SK-N-MC (cell line): ENCODE measurements at regions not wholly inside any gene's neighbourhood (a gene's known extent, or its start where the extent isn't known, plus 50 kb on each side); places are given as distances from the start of the nearest gene placed in this dataset.

Source experiments
- DNase-seq: peaks from one replicate; pipeline ENCODE4 v3.0.0-alpha.2; 2011; ENCODE audit warnings: low read depth, low spot score
- H3K27ac ChIP-seq: fragments of 200-600 bp; sonication (generic); 2 replicates; pipeline ENCODE4 v1.5.1; 2016; ENCODE audit warnings: mixed run types
- H3K36me3 ChIP-seq: fragments of 200-600 bp; sonication (generic); 2 replicates; pipeline ENCODE4 v1.6.1; 2017; ENCODE audit warnings: antibody characterized with exemption, low read length, mixed read lengths; ENCODE audit not compliant: insufficient read depth
- H3K4me3 ChIP-seq: fragments of 200-600 bp; sonication (generic); 2 replicates; pipeline ENCODE4 v1.5.1; 2016
- H3K9ac ChIP-seq: fragments of 200-600 bp; sonication (generic); 2 replicates; pipeline ENCODE4 v1.8.0; 2017; ENCODE audit warnings: mixed run types, mixed read lengths; ENCODE audit not compliant: insufficient read length
- H3K9me3 ChIP-seq: fragments of 200-600 bp; sonication (generic); 2 replicates; pipeline ENCODE4 v1.6.1; 2017; ENCODE audit warnings: low read depth, mild to moderate bottlenecking, antibody characterized with exemption, low read length, moderate library complexity, mixed read lengths
- EZH2 ChIP-seq: fragments of 200-600 bp; sonication (generic); IDR thresholded peaks from one replicate; pipeline ENCODE4 v1.6.1; 2017; ENCODE audit warnings: antibody characterized with exemption
- FOXP2 ChIP-seq: optimal IDR thresholded peaks from 2 replicates; pipeline ENCODE3; 2011; ENCODE audit warnings: mild to moderate bottlenecking, moderate library complexity; ENCODE audit not compliant: insufficient read depth; ENCODE audit errors: extremely low read length, control extremely low read depth
- POLR2AphosphoS5 ChIP-seq: IDR thresholded peaks from 2 replicates; pipeline ENCODE4 v1.6.1; 2012; ENCODE audit warnings: mild to moderate bottlenecking, low read depth, low read length, borderline replicate concordance

DNA sequence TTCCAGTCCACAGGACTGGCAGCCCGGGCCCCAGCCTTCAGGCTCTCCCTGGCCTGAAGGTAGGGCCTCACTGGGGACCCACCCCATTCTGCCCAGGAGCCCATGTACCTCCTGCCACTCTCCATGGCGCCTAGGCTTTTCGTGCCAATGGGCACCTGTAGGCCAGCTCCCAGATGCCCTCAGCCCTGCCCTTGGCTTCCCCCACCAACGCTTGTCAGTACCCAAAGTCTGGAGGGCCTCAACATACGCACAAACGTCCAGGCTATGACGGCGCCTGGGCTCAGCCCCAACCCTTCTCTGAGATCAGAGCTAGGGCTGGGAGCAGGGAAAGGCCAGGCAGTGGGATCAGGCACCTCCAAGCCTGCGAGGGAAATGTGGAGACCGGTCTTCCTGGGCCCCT, 816.9 kb upstream of the LUZP2 start:
- Histone ChIP-seq H3K36me3 (no peaks in the 10 kb centered on the region), H3K27ac (no peak overlapping the region), H3K9me3 (no peaks in the 10 kb centered on the region), H3K9ac (no peak overlapping the region), H3K4me3 (no peak overlapping the region)
- DNase-seq = no peak
- TF ChIP-seq POLR2AphosphoS5 = no peak
- no peak for TF ChIP-seq FOXP2
- TF ChIP-seq EZH2 = no peak

DNA sequence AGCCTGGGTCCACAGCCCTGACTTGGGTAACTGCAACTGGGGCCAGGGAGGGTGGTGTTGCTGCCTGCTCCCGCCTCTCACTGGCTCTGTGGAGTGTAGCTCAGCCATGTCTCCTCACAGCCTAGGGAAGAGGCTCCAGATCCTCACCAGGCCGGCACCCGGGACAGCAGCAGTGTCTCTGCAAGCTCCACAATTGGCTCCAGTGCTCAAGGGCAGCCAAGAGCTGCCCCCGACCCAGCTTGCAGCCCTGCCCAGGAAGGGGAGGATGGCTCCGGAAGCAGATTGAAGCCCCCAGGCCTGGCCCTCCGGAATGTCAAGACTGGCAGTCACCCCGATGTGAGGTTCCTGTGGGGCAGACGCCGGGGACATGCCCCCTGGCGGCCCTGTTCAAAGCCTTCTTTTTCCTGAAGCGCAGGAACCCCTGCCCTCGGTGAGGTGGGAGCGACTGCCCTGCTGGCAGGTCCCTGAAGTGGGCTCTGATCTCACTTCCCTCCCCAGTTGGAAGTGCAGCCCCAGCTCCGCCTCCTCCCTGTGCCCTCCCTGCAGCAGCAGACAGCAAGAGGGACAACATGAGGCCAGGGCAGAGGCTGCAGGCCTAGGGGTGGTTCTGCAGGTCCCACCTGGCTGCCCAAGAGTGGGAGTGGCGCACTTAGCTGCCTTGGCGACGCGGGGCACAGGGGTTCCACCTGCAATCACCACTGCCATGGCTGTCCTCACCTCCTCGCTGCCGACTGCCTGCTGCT, 816.2 kb upstream of the LUZP2 start:
- Histone ChIP-seq H3K27ac (no peak overlapping the region), H3K9me3 (no peaks in the 10 kb centered on the region), H3K9ac (no peak overlapping the region), H3K4me3 (no peak overlapping the region), H3K36me3 (no peaks in the 10 kb centered on the region)
- no peak for DNase-seq
- TF ChIP-seq EZH2 (no peak), FOXP2 (no peak), POLR2AphosphoS5 (no peak)

DNA sequence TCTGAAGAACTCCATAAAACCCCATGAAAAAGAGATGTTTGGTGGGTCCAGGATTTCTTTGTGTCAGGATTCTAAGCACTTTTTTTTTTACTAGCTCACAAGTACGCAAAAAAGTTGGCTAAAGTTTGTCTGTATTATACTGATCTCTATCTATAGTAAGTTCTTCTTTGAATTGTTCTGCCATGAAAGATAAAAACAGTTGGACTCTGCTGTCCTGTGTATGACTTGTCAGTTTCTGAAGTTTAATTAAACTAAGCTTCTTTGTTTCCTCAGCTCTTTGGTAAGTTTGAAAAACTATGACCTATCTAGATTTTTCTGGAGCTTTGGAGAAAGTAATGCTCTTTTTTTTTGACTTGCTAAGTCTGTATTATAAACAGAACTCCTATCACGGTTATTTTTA, 812.2 kb upstream of the LUZP2 start:
- no peak overlapping the region for H3K9ac ChIP-seq
- no peak overlapping the region for H3K4me3 ChIP-seq
- TF ChIP-seq POLR2AphosphoS5 = no peak
- TF ChIP-seq FOXP2 = no peak
- no peak for TF ChIP-seq EZH2
- no peak for DNase-seq
- no peak overlapping the region for H3K27ac ChIP-seq
- no peaks in the 10 kb centered on the region for H3K36me3 ChIP-seq
- no peaks in the 10 kb centered on the region for H3K9me3 ChIP-seq

DNA sequence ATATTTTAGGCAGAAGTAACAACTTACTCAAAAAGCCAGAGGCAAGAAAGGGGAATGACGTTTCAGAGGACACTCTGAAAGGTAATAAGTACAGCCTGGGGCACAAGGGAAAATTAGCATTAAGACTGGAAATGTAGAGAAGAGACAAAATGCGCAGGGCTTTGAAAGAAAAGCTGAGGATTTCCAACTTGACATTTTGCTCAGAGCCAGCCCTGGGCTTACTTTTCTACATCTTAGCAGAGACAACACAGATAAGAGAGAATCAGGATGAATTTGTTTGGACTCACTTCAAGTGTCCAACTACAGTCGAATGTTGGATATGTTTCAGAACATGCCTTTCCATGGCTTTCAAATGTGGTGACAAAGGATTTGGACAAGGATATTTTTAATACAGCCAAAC, 808.9 kb upstream of the LUZP2 start:
- H3K27ac ChIP-seq = no peak overlapping the region
- H3K4me3 ChIP-seq = no peak overlapping the region
- no peak overlapping the region for H3K9ac ChIP-seq
- H3K36me3 ChIP-seq = no peaks in the 10 kb centered on the region
- DNase-seq = no peak
- TF ChIP-seq EZH2 = no peak
- no peak for TF ChIP-seq POLR2AphosphoS5
- TF ChIP-seq FOXP2 = no peak
- no peaks in the 10 kb centered on the region for H3K9me3 ChIP-seq

- no peak overlapping the region for H3K9ac ChIP-seq
- DNase-seq = no peak
- H3K4me3 ChIP-seq = no peak overlapping the region
- no peak overlapping the region for H3K27ac ChIP-seq
- TF ChIP-seq FOXP2 = no peak
- TF ChIP-seq POLR2AphosphoS5 = no peak
- no peak for TF ChIP-seq EZH2
- no peaks in the 10 kb centered on the region for H3K9me3 ChIP-seq
- H3K36me3 ChIP-seq = no peaks in the 10 kb centered on the region
Observed at GRCh38 chr11:23688411-23688810, 808.4 kb upstream of the LUZP2 start.

DNA sequence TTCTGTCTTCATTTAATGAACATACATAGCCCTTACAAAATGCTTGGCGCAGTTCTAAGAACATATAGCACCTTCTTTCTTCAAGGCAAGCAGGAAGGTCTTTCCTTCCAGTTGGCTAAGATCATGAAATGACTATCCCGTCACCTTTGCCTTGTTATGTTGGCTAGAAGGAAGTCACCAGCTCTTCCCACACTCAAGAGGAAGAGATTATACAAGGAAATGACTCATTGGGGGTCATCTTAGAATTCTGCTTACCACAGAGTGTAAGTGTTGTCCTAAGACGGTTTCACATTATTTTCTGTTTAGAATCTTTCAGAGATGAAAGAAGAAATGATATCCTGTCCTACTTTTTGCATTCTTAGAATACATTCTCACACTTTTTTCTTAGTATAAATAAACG, 808.0 kb upstream of the LUZP2 start:
- DNase-seq = no peak
- Histone ChIP-seq H3K27ac (no peak overlapping the region), H3K9me3 (no peaks in the 10 kb centered on the region), H3K4me3 (no peak overlapping the region), H3K9ac (no peak overlapping the region), H3K36me3 (no peaks in the 10 kb centered on the region)
- TF ChIP-seq FOXP2 = no peak
- no peak for TF ChIP-seq POLR2AphosphoS5
- TF ChIP-seq EZH2 = no peak

DNA sequence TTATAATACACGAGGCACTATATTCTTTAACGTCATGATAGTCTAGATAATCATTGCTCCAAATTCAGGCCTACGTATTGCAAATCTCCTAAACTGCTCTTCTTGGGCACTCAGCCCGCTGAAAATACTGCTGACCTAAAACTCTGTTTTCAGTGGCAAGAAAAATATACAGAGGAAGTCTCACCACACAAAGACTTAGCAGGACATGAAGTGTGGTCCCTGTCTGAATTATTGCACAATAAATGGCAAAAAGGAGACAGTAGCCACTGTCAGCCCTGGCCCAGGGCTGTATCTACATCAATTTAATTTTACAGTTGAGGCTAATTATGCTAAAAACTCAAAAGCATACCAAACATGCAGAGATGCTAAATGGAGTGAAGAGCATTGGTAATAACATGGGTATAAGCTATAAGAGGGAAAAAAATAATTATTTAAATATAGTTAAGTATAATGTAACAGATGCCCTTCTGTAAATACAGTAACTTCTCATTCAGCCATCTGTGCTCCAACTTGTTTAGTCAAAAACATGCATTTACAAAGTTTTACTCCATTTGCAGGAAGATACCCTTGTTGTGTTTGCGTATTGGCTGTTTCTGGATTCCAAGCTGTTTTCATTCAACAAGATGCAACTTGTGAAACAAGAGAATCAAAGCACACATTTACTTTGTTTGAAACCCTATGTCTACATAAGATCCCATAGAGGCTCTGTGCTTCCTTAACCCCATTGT, 800.0 kb upstream of the LUZP2 start:
- Histone ChIP-seq H3K36me3 (no peaks in the 10 kb centered on the region), H3K9ac (no peak overlapping the region), H3K4me3 (no peak overlapping the region), H3K9me3 (no peaks in the 10 kb centered on the region), H3K27ac (no peak overlapping the region)
- no peak for TF ChIP-seq FOXP2
- TF ChIP-seq EZH2 = no peak
- no peak for TF ChIP-seq POLR2AphosphoS5
- no peak for DNase-seq

DNA sequence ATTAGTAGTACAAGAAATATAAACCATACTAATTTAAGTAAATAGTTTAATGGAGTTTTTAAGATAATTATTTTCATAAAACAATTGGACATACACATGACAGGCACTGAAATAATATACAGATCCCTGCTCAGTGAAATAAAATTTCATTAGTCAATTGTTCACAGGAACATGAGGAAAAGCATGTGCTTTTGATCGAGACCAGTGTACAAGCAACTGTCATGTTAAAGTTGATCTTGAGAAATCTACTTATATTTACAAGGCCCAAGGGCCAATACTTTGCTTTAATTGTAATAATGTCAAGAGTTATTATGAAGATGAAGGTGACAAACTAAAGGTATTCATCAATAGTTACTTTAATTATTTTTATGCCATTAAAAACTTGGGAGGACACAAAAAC, 792.7 kb upstream of the LUZP2 start:
- TF ChIP-seq POLR2AphosphoS5 (no peak), EZH2 (no peak), FOXP2 (no peak)
- H3K36me3 ChIP-seq = no peaks in the 10 kb centered on the region

DNA sequence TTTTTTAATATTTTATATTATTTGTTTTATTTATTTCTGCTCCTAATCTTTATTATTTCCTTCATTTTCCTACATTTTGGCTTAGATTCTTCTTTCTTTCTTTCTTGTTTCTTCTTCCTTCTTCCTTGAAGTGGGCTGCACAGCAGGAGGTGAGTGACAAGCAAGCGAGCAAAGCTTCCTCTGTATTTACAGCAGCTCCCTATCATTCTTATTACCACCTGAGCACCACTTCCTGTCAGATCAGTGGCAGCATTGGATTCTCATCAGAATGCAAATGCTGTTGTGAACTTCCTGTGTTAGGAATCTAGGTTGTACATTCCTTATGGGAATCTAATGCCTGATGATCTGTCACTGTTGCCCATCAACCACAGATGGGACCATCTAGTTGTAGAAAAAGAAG, 784.9 kb upstream of the LUZP2 start:
- Histone ChIP-seq H3K9me3 (no peaks in the 10 kb centered on the region), H3K4me3 (no peak overlapping the region), H3K27ac (no peak overlapping the region), H3K9ac (no peak overlapping the region), H3K36me3 (no peaks in the 10 kb centered on the region)
- TF ChIP-seq POLR2AphosphoS5 = no peak
- TF ChIP-seq FOXP2 = no peak
- no peak for TF ChIP-seq EZH2
- no peak for DNase-seq

More for the DNA sequence above, 792.7 kb upstream of the LUZP2 start:
- Histone ChIP-seq H3K9me3 (no peaks in the 10 kb centered on the region), H3K27ac (no peak overlapping the region), H3K9ac (no peak overlapping the region), H3K4me3 (no peak overlapping the region)
- no peak for DNase-seq

GRCh38 chr11:23719016-23719415, 777.8 kb upstream of the LUZP2 start:
- DNase-seq = no peak
- no peak overlapping the region for H3K27ac ChIP-seq
- TF ChIP-seq FOXP2 (no peak), EZH2 (no peak), POLR2AphosphoS5 (no peak)
- no peaks in the 10 kb centered on the region for H3K9me3 ChIP-seq
- H3K4me3 ChIP-seq = no peak overlapping the region
- H3K36me3 ChIP-seq = no peaks in the 10 kb centered on the region
- H3K9ac ChIP-seq = no peak overlapping the region
